HG03139 (cell line): ENCODE measurements at regions not wholly inside any gene's neighbourhood (a gene's known extent, or its start where the extent isn't known, plus 50 kb on each side); places are given as distances from the start of the nearest gene placed in this dataset.

Source experiments
- ATAC-seq: cut with Tn5 transposase; IDR thresholded peaks from one replicate; pipeline ENCODE4 v1.9.1; 2021; ENCODE audit not compliant: unreplicated experiment

- ATAC-seq, result no peak
Measured at GRCh38 chr14:98792171-98792570, 479.8 kb downstream of the BCL11B start.

DNA sequence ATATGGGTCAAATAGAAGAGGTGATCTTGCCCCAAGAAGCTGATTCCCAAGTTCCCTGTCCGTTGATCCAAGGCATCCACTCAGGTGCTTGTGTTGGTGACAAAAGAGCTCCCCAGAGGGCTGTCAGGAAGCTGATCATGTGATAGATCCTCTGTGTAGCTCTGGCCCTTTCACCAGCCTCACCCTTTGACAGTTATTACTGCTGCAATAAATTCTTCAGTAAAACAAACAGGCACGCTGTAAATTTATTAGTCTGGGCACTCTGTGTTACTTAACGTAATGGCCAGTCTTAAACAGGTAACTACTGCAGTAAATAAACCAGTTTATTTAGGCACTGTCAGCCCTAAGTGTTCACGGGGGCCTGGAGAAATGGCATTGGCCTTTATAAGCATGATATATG is 473.9 kb downstream of the BCL11B start:
- ATAC-seq, result no peak

DNA sequence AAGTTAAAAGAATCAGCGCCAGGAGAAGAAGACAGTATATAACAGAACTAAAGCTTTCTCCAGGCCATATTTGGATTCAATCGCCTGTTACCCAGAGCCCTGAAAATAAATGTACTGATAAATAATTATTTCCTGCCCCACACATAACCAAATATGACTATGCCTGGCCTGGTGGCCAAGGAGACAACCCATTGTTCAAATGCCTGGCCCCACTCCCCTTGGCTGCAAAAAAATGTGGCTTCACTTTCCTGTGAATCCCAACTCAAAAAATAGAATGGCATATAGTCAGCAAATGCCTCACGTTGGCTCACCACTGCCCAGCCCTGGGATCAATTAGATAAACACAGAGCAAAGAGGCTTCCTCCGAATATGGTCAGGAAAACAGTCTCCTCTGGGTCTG is 472.1 kb downstream of the BCL11B start:
- no peak for ATAC-seq

DNA sequence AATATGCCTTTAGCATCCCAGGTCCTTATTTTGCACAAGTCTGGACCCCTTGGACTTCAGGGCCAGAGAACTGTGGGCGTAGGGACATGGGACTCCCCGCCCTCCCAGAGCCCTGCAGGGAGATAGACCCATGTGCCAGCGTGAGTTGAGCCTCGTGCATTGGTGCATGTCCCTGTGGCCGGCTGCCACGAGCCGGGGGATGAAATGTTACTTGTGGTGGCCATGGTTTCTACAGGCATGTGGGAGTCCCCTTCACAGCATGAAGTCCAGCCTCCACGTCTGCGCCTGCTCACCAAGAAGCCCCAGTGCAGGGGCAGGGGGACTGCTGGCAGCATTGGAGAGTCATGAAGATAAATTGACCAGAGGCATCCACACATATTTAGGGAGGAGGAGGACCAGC is 470.0 kb downstream of the BCL11B start:
- no peak for ATAC-seq

- no peak for ATAC-seq
Measured at GRCh38 chr14:98803196-98803595, 468.8 kb downstream of the BCL11B start.

DNA sequence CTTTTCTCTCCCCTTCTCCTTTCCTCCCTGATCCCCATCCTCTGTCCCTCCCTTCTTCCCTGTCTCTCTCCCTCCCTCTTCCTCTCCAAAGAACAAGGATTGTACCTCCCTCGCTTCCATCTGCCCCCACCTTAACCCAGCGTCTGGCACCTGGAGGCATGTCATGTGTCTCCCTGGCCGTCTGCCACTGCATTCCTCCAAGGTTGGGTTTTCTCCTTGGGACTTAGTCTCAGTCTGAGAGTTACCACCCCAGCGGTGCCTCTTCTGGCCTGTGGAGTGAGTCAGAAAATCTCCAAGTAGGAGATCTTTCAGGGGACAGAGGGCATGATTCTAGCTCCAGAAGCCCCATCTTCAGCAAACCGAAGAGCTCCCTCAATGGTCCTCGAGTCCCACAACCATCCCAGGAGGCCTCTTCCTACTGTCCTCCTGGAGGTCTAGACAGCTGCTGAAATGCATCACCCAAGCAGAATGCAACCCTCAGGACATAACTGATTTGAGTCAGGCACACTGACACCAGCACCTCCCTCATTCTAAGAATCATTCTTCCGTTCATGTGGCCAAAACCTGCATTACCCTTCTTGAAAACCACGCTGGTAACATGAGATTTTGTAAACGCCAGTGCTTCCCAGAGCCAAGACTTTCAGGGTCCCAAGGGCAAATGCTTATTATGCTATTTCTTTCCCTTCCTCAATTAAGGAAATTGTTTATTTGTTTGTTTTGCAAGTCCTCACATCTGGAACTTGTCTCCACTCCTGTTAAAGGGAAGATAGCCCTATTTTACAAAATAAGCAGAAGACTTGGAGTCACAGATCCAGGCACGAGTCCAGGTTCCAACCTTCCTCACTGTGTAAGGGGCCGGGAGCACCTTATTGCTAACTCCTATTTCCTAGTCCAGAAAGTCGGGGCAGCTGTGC is 463.2 kb downstream of the BCL11B start:
- no peak for ATAC-seq

- no peak for ATAC-seq
Measured at GRCh38 chr14:98816195-98816594, 455.8 kb downstream of the BCL11B start.

- no peak for ATAC-seq
Measured at GRCh38 chr14:98816720-98817119, 455.3 kb downstream of the BCL11B start.

DNA sequence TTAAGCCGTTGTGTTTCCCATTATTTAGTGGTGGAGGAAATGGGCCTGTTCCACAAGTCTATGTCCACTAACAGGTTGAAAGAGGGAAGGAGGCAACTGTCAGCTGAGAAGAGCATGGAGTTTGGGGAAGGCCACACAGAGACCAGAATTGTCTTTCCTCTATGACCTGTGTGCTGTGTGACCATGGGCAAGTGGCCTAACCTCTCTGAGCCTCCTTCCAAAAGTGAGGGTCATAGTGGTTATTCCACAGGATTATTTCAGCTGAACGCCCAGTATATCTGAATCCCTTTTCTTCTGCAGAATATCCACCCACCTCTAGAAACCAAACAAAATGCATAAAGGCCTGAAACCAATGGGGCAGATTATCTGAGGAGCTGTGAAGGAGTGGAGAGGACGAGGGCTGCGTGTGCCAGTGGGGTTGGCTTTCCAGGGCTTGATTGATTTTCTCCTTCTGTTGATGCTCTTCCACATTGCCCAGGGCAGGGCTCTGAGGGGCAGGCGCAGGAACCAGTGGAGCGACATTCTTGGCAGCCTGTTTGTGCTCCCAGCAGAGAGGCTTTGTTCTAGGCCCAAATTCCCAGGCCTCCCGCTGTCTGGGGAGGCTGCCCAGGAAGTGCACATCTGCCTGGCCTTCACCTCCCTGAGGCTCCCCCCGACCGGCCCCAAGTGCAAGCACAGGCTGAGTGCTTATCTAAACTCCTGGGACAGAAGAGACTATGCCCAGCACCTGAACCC is 452.7 kb downstream of the BCL11B start:
- no peak for ATAC-seq

GRCh38 chr14:98819867-98820206 is 452.2 kb downstream of the BCL11B start:
- ATAC-seq, result no peak

DNA sequence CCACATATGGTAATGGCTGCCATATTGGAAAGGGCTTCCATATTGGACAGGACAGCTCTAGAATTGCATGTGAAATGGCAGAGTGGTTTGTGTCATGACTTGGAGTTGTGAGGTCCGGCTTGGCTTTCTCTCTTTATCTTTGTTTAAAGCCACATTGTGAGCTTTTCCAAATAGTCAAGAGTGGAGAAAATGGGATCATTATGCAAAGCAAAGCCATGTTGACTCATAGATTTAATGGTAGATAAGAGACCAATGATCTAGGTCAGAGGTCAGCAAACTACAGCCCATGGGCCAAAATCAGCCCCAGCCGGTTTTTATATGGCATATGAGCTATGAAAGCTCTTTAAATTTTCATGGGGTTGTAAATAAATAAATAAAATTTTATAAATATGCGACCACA is 449.1 kb downstream of the BCL11B start:
- no peak for ATAC-seq

DNA sequence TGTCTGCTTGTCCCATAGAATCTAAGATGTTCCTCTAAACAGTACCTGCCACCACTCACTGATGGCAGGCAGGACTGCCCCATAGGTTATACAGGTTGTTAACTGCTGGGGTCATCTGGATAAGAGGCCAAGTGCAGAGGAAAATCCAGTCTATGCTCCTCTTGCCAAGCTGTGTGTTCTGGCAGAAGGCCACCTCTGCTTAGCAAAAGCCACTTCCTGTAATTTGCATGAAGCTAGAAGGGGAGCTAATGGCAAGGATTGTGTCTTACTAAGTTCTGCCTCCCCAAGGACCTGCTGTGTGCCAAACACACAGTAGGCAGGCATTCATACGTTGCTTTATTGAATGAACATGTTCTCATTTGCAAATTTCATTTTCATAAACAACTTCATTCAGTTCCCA is 445.4 kb downstream of the BCL11B start:
- ATAC-seq, result no peak

- ATAC-seq, result no peak
Measured at GRCh38 chr14:98834119-98834518, 437.9 kb downstream of the BCL11B start.

- ATAC-seq, result no peak
Measured at GRCh38 chr14:98835051-98835824, 436.8 kb downstream of the BCL11B start.

DNA sequence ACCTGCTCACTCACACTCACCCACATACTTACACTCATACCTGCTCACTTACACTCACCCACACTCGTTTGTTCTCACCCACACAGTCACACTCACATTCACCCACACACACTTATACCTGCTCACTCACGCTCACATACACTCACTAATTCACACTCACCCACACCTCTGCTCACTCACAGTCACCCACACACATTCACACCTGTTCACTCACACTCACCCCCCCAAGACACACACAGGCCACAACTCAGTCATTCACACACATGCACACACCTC is 436.2 kb downstream of the BCL11B start:
- ATAC-seq, result no peak

DNA sequence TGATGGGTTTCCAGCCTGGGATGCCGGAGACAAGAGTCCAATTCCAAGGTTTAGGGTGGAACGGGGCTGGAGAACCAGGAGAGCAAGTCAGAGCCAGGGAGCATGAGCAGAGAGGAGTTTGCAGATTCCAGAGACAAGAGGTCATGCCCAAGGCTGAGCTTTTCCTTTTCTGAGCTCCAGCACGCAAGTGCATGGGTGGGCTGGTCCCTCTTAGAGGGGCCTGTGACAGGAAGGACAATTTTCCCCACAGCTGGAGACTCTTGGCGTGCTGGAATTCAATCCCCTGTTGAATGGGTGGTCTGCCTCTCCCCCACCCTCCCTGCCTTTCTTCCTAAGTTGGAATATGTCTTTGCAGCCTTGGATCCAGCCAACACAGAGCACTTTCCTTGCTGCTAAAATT is 431.9 kb downstream of the BCL11B start:
- no peak for ATAC-seq

DNA sequence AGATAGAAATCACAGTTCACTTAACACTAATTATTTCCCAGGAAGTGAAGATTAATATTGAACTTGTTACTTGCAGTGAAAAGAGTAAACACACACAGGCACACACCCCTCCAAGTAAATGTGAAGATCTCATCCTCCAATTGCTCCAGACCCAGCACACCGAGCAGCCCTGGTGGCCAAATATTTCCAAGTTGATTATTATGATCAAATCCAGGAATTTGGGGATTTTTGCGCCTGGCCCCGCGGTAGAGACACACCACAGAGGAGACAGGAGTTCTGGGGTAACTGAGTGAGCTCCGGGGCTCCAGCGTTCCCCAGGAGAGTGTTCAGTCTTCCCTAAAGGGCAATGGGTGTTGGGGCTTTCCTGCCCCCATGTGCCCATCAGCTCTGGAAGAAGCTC is 431.5 kb downstream of the BCL11B start:
- ATAC-seq, result no peak

DNA sequence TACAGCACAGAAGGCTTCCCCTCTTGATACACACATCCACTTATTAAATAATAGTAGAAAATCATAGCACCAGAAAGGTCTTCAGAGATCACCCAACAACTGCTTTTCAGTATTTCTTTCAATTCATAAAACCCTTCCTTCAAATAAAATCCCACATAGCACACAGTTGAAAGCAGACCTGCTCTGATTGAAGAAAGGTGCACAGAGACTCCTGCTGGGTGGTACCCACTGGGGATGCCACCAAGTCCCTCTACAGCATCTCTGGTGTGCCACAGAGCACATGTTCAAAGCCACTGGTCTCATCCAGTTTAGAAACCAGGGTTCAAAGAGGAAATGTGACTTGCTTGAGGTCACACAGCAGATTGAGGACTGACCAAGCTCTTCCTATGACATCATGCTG is 427.5 kb downstream of the BCL11B start:
- no peak for ATAC-seq

- ATAC-seq, result no peak
Measured at GRCh38 chr14:98847521-98848468, 424.2 kb downstream of the BCL11B start.

GRCh38 chr14:98853063-98853729 is 418.8 kb downstream of the BCL11B start:
- ATAC-seq, result no peak
